PFSK-1 (cell line): ENCODE measurements at regions not wholly inside any gene's neighbourhood (a gene's known extent, or its start where the extent isn't known, plus 50 kb on each side); places are given as distances from the start of the nearest gene placed in this dataset.

Experiments
- FOXP2 ChIP-seq: optimal IDR thresholded peaks from 2 replicates; pipeline ENCODE3; 2011; ENCODE audit warnings: borderline replicate concordance, control low read depth, inconsistent platforms; ENCODE audit not compliant: insufficient read depth; ENCODE audit errors: extremely low read length, extremely low read depth
- POLR2AphosphoS5 ChIP-seq: IDR thresholded peaks from 2 replicates; pipeline ENCODE4 v1.6.1; 2012; ENCODE audit warnings: low read depth, mild to moderate bottlenecking, control low read depth, low read length, moderate library complexity
- REST ChIP-seq, 2 experiments: IDR thresholded peaks; 2 replicates each; pipeline versions ENCODE4 v1.6.1 to v1.8.0; 2011 to 2012; ENCODE audit warnings: low read depth in 2 of 2, low read length in 2 of 2, control low read depth in 1 of 2, inconsistent platforms in 1 of 2, mild to moderate bottlenecking in 1 of 2, moderate library complexity in 1 of 2; ENCODE audit not compliant: insufficient read depth in 1 of 2
- SIN3A ChIP-seq: IDR thresholded peaks from 2 replicates; pipeline ENCODE4 v1.6.1; 2012; ENCODE audit warnings: mild to moderate bottlenecking, low read length, moderate library complexity, borderline replicate concordance; ENCODE audit not compliant: insufficient read depth
- TAF1 ChIP-seq: IDR thresholded peaks from 2 replicates; pipeline ENCODE4 v1.6.1; 2012; ENCODE audit warnings: low read length, control low read depth, borderline replicate concordance; ENCODE audit not compliant: insufficient read depth

- no peak for TF ChIP-seq POLR2AphosphoS5
These were observed 222.6 kb upstream of the NECTIN3 start for GRCh38 chr3:110849064-110849463.

- no peak for TF ChIP-seq TAF1
- no peak for TF ChIP-seq FOXP2
- no peak for TF ChIP-seq POLR2AphosphoS5
- TF ChIP-seq SIN3A, result no peak
- no peak for TF ChIP-seq REST (IDR thresholded peaks at IDR 0.05; ENCODE audit: insufficient read depth in 1 of 2, low read depth in 2 of 2, low read length in 2 of 2)
These were observed 219.9 kb upstream of the NECTIN3 start for GRCh38 chr3:110851736-110852135.

- TF ChIP-seq FOXP2, result no peak
- no peak for TF ChIP-seq SIN3A
- no peak for TF ChIP-seq TAF1
- no peak for TF ChIP-seq REST (IDR thresholded peaks at IDR 0.05; ENCODE audit: insufficient read depth in 1 of 2, low read depth in 2 of 2, low read length in 2 of 2)
- TF ChIP-seq POLR2AphosphoS5, result no peak
These were observed 216.4 kb upstream of the NECTIN3 start for GRCh38 chr3:110855207-110855606.

GRCh38 chr3:110856916-110857315 is 214.7 kb upstream of the NECTIN3 start:
- TF ChIP-seq FOXP2 (no peak), SIN3A (no peak), POLR2AphosphoS5 (no peak), TAF1 (no peak), REST (IDR thresholded peaks at IDR 0.05; ENCODE audit: insufficient read depth in 1 of 2, low read depth in 2 of 2, low read length in 2 of 2) (no peak)

GRCh38 chr3:110858549-110858948 is 213.1 kb upstream of the NECTIN3 start:
- TF ChIP-seq FOXP2, result no peak

GRCh38 chr3:110859336-110859735 is 212.3 kb upstream of the NECTIN3 start:
- TF ChIP-seq TAF1, result no peak
- no peak for TF ChIP-seq FOXP2
- TF ChIP-seq POLR2AphosphoS5, result no peak
- no peak for TF ChIP-seq SIN3A
- no peak for TF ChIP-seq REST (IDR thresholded peaks at IDR 0.05; ENCODE audit: insufficient read depth in 1 of 2, low read depth in 2 of 2, low read length in 2 of 2)
